ENCODE measurements at regions not wholly inside any gene's neighbourhood (a gene's known extent, or its start where the extent isn't known, plus 50 kb on each side); places are given as distances from the start of the nearest gene placed in this dataset.

DNA sequence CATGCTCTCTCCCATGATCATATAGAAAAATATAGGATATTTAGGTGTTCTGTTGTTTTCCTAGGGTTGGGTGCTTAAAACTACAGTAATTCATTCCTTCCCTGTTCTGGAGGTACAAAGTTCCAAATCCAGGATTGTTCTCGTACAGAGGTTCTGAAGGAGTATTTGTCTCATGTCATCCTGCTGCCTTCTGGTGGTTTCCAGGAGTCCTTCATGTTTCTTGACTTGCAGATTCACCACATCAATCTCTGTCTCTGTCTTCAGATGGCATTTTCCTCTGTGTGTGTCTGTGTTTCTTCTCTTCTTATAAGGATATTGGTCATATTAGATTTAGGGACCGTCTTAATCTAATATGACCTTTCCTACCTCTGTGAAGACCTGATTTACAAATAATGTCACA lies 397.9 kb downstream of the NYAP2 start:
- H3K27ac ChIP-seq (replicated peaks), result no peak overlapping the region
- DNase-seq (ENCODE audit: low read depth in 1 of 2, low spot score in 1 of 2), result no peak
- TF ChIP-seq, protein P1, sequence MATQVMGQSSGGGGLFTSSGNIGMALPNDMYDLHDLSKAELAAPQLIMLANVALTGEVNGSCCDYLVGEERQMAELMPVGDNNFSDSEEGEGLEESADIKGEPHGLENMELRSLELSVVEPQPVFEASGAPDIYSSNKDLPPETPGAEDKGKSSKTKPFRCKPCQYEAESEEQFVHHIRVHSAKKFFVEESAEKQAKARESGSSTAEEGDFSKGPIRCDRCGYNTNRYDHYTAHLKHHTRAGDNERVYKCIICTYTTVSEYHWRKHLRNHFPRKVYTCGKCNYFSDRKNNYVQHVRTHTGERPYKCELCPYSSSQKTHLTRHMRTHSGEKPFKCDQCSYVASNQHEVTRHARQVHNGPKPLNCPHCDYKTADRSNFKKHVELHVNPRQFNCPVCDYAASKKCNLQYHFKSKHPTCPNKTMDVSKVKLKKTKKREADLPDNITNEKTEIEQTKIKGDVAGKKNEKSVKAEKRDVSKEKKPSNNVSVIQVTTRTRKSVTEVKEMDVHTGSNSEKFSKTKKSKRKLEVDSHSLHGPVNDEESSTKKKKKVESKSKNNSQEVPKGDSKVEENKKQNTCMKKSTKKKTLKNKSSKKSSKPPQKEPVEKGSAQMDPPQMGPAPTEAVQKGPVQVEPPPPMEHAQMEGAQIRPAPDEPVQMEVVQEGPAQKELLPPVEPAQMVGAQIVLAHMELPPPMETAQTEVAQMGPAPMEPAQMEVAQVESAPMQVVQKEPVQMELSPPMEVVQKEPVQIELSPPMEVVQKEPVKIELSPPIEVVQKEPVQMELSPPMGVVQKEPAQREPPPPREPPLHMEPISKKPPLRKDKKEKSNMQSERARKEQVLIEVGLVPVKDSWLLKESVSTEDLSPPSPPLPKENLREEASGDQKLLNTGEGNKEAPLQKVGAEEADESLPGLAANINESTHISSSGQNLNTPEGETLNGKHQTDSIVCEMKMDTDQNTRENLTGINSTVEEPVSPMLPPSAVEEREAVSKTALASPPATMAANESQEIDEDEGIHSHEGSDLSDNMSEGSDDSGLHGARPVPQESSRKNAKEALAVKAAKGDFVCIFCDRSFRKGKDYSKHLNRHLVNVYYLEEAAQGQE (IDR thresholded peaks at IDR 0.05; ENCODE audit: insufficient replicate concordance, low read depth), result no peak
- TF ChIP-seq, protein P2, sequence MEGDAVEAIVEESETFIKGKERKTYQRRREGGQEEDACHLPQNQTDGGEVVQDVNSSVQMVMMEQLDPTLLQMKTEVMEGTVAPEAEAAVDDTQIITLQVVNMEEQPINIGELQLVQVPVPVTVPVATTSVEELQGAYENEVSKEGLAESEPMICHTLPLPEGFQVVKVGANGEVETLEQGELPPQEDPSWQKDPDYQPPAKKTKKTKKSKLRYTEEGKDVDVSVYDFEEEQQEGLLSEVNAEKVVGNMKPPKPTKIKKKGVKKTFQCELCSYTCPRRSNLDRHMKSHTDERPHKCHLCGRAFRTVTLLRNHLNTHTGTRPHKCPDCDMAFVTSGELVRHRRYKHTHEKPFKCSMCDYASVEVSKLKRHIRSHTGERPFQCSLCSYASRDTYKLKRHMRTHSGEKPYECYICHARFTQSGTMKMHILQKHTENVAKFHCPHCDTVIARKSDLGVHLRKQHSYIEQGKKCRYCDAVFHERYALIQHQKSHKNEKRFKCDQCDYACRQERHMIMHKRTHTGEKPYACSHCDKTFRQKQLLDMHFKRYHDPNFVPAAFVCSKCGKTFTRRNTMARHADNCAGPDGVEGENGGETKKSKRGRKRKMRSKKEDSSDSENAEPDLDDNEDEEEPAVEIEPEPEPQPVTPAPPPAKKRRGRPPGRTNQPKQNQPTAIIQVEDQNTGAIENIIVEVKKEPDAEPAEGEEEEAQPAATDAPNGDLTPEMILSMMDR (IDR thresholded peaks at IDR 0.05; ENCODE audit: insufficient read depth, low read length), result no peak
- TF ChIP-seq POLR2AphosphoS5 (IDR thresholded peaks at IDR 0.05; ENCODE audit: low read depth) (no peak), GABPA (IDR thresholded peaks at IDR 0.05; ENCODE audit: low read depth) (no peak), SPI1 (IDR thresholded peaks at IDR 0.05; ENCODE audit: borderline replicate concordance, low read depth) (no peak)

DNA sequence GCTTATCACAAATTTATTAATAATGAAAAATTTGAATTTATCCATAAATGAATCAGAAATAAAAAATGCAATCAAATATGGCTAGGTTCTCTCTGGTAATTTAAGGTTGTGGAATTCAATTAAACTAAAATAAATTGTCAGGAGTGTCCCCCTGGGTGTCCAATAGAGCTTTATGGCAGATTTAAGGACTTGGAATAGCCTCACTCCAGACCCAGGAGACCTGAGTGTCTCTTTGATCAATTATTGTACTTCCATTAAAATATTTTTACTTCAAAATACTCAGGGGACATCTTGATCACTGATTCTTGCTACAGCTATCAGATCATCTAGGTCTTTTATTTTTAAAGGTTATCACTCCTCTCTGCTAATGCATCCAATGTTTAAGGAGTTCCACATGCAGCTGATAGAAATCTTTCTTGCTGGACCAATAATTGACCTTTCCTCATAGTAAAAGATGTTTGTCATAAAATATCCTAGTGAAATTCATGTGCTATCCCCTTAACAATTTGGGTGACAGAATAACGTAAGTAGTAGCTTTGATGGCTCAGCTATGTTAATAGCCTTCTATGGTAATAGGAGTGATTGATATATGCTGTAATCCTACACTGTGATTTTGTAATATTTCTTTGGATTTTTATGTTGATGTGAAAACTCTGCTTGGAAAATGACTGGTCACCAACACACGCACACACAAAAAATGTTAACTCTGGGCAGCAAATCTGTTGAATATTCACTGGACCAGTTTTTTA lies 395.3 kb downstream of the NYAP2 start:
- Histone ChIP-seq H3K4me3 (replicated peaks; ENCODE audit: insufficient read depth, low read length) (no peak overlapping the region), H3K27me3 (ENCODE audit: insufficient read depth, poor library complexity, severe bottlenecking) (no peaks in the 10 kb centered on the region), H3K27ac (replicated peaks) (no peak overlapping the region)
- no peak for DNase-seq (ENCODE audit: low read depth in 1 of 2, low spot score in 1 of 2)
- TF ChIP-seq, protein P2 (IDR thresholded peaks at IDR 0.05; ENCODE audit: insufficient read depth, low read length), result no peak
- no peak for TF ChIP-seq POLR2AphosphoS5 (IDR thresholded peaks at IDR 0.05; ENCODE audit: low read depth)
- TF ChIP-seq SPI1 (IDR thresholded peaks at IDR 0.05; ENCODE audit: borderline replicate concordance, low read depth), result no peak
- TF ChIP-seq GABPA (IDR thresholded peaks at IDR 0.05; ENCODE audit: low read depth), result no peak
- TF ChIP-seq, protein P1 (IDR thresholded peaks at IDR 0.05; ENCODE audit: insufficient replicate concordance, low read depth), result no peak

More for the DNA sequence above, 397.9 kb downstream of the NYAP2 start:
- Histone ChIP-seq H3K27me3 (ENCODE audit: insufficient read depth, poor library complexity, severe bottlenecking) (no peaks in the 10 kb centered on the region), H3K4me3 (replicated peaks; ENCODE audit: insufficient read depth, low read length) (no peak overlapping the region)

DNA sequence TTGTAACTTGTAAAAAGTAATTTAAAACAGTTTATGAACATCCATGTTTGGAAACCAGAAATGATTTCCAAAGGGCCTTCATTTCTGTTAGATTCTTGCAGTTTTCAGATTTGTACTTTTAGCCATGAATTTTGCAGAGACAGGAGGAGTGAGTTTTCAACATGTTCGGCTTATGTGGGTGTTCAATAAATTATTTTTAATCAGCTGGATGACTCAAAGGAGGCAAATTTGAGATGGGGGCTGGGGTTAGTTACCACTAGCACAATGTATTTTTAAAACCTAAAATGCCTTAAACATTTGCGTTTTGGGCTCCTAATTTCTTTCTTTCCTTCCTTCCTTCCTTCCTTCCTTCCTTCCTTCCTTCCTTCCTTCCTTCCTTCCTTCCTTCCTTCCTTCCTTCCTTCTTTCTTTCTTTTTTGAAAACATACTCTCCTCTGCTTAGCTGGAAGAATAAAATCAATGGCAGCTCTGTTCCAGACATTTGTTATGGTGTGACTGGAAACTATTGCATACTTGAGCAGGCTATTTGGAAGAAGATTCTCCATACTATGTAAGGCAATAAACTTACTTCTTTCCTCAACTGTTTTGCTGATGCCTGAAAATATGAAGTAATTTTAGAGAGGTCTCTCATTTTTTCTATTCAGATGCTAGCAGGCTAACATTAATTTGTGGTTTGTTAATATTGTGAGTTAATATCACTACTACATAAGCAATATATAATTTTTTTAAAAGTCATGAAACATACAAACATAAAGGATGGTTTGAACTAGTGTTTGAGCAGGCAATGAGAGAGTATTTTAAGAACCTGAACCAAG lies 394.4 kb downstream of the NYAP2 start:
- TF ChIP-seq, protein P1 (IDR thresholded peaks at IDR 0.05; ENCODE audit: insufficient replicate concordance, low read depth), result no peak
- TF ChIP-seq SPI1 (IDR thresholded peaks at IDR 0.05; ENCODE audit: borderline replicate concordance, low read depth), result no peak
- no peak for TF ChIP-seq GABPA (IDR thresholded peaks at IDR 0.05; ENCODE audit: low read depth)
- no peak for TF ChIP-seq POLR2AphosphoS5 (IDR thresholded peaks at IDR 0.05; ENCODE audit: low read depth)
- TF ChIP-seq, protein P2 (IDR thresholded peaks at IDR 0.05; ENCODE audit: insufficient read depth, low read length), result no peak
- H3K27ac ChIP-seq (replicated peaks), result no peak overlapping the region
- no peak for DNase-seq (ENCODE audit: low read depth in 1 of 2, low spot score in 1 of 2)
- H3K27me3 ChIP-seq (ENCODE audit: insufficient read depth, poor library complexity, severe bottlenecking), result no peaks in the 10 kb centered on the region
- no peak overlapping the region for H3K4me3 ChIP-seq (replicated peaks; ENCODE audit: insufficient read depth, low read length)
